ENCODE measurements at regions not wholly inside any gene's neighbourhood (a gene's known extent, or its start where the extent isn't known, plus 50 kb on each side); places are given as distances from the start of the nearest gene placed in this dataset.
"Not testable (repeated sequence)": the region's sequence is repeated elsewhere in the genome, so short reads cannot be mapped to it uniquely, and the experiment has no call there.

- no peak for TF ChIP-seq CTCF (IDR thresholded peaks at IDR 0.05; ENCODE audit: insufficient read depth, low read length, missing control alignments)
- no peak overlapping the region for H3K4me3 ChIP-seq (ENCODE audit: low read depth, low read length)
- ChIA-PET CTCF (no interaction called here), POLR2A (no interaction called here)
- DNase-seq (ENCODE audit: low read depth, low spot score), result no peak
Measured at GRCh38 chr7:12002428-12002827, 170.4 kb upstream of the THSD7A start.

- ChIA-PET POLR2A (no interaction called here), CTCF (no interaction called here)
- no peak for TF ChIP-seq CTCF (IDR thresholded peaks at IDR 0.05; ENCODE audit: insufficient read depth, low read length, missing control alignments)
Measured at GRCh38 chr7:12004581-12004980, 172.6 kb upstream of the THSD7A start.

GRCh38 chr7:12007576-12007975 lies 175.6 kb upstream of the THSD7A start:
- CTCF ChIA-PET, result no interaction called here
- no peak for DNase-seq (ENCODE audit: low read depth, low spot score)
- POLR2A ChIA-PET, result no interaction called here
- no peak overlapping the region for H3K4me3 ChIP-seq (ENCODE audit: low read depth, low read length)
- TF ChIP-seq CTCF (IDR thresholded peaks at IDR 0.05; ENCODE audit: insufficient read depth, low read length, missing control alignments), result no peak

More at GRCh38 chr7:12004581-12004980, 172.6 kb upstream of the THSD7A start:
- no peak overlapping the region for H3K4me3 ChIP-seq (ENCODE audit: low read depth, low read length)
- no peak for DNase-seq (ENCODE audit: low read depth, low spot score)

- no peak for TF ChIP-seq CTCF (IDR thresholded peaks at IDR 0.05; ENCODE audit: insufficient read depth, low read length, missing control alignments)
- POLR2A ChIA-PET, result no interaction called here
- H3K4me3 ChIP-seq (ENCODE audit: low read depth, low read length), result no peak overlapping the region
- CTCF ChIA-PET, result no interaction called here
- DNase-seq (ENCODE audit: low read depth, low spot score), result no peak
Measured at GRCh38 chr7:12013983-12014382, 182.0 kb upstream of the THSD7A start.

- H3K4me3 ChIP-seq (ENCODE audit: low read depth, low read length), result no peak overlapping the region
- POLR2A ChIA-PET, result no interaction called here
- no peak for TF ChIP-seq CTCF (IDR thresholded peaks at IDR 0.05; ENCODE audit: insufficient read depth, low read length, missing control alignments)
Measured at GRCh38 chr7:12016439-12016838, 184.4 kb upstream of the THSD7A start.

GRCh38 chr7:12017046-12017445 lies 185.0 kb upstream of the THSD7A start:
- ChIA-PET CTCF (no interaction called here), POLR2A (no interaction called here)
- DNase-seq (ENCODE audit: low read depth, low spot score), result no peak
- TF ChIP-seq CTCF (IDR thresholded peaks at IDR 0.05; ENCODE audit: insufficient read depth, low read length, missing control alignments), result no peak
- no peak overlapping the region for H3K4me3 ChIP-seq (ENCODE audit: low read depth, low read length)

More at GRCh38 chr7:12016439-12016838, 184.4 kb upstream of the THSD7A start:
- no peak for DNase-seq (ENCODE audit: low read depth, low spot score)
- CTCF ChIA-PET, result no interaction called here

GRCh38 chr7:12022011-12022410 lies 189.1 kb upstream of the TMEM106B start:
- CTCF ChIA-PET; H3K4me3 ChIP-seq (ENCODE audit: low read depth, low read length); DNase-seq (ENCODE audit: low read depth, low spot score); POLR2A ChIA-PET: not testable (repeated sequence)

Data from AG04449 (cell line).